ENCODE measurements at regions not wholly inside any gene's neighbourhood (a gene's known extent, or its start where the extent isn't known, plus 50 kb on each side); places are given as distances from the start of the nearest gene placed in this dataset.

- DNase-seq (no peak), ATAC-seq (ENCODE audit: low FRiP score in 2 of 2) (no peak)
These were observed 211.9 kb downstream of the LRRN1 start for GRCh38 chr3:4011166-4011565.

GRCh38 chr3:4015426-4015825 is 216.2 kb downstream of the LRRN1 start:
- DNase-seq (no peak), ATAC-seq (ENCODE audit: low FRiP score in 2 of 2) (no peak)
- WGBS, 2 donors: 23 to 54% methylated on average over 2 of the region's 2 CpGs
- H3K4me3 ChIP-seq: no peak overlapping the region
- H3K9me3 ChIP-seq: no peaks in the 10 kb centered on the region
- no peaks in the 10 kb centered on the region for H3K27me3 ChIP-seq
- no peaks in the 10 kb centered on the region for H3K36me3 ChIP-seq
- no peak overlapping the region for H3K27ac ChIP-seq
- H3K4me1 ChIP-seq: no peaks in the 10 kb centered on the region
- TF ChIP-seq POLR2AphosphoS5 (IDR thresholded peaks at IDR 0.05) (no peak), POLR2A (IDR thresholded peaks at IDR 0.05) (no peak), EP300 (IDR thresholded peaks at IDR 0.05) (no peak)
- TF ChIP-seq, protein P1, sequence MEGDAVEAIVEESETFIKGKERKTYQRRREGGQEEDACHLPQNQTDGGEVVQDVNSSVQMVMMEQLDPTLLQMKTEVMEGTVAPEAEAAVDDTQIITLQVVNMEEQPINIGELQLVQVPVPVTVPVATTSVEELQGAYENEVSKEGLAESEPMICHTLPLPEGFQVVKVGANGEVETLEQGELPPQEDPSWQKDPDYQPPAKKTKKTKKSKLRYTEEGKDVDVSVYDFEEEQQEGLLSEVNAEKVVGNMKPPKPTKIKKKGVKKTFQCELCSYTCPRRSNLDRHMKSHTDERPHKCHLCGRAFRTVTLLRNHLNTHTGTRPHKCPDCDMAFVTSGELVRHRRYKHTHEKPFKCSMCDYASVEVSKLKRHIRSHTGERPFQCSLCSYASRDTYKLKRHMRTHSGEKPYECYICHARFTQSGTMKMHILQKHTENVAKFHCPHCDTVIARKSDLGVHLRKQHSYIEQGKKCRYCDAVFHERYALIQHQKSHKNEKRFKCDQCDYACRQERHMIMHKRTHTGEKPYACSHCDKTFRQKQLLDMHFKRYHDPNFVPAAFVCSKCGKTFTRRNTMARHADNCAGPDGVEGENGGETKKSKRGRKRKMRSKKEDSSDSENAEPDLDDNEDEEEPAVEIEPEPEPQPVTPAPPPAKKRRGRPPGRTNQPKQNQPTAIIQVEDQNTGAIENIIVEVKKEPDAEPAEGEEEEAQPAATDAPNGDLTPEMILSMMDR (IDR thresholded peaks at IDR 0.05): no peak

More at GRCh38 chr3:4011166-4011565, 211.9 kb downstream of the LRRN1 start:
- TF ChIP-seq EP300 (IDR thresholded peaks at IDR 0.05) (no peak), POLR2A (IDR thresholded peaks at IDR 0.05) (no peak), POLR2AphosphoS5 (IDR thresholded peaks at IDR 0.05) (no peak)
- TF ChIP-seq, protein P1 (IDR thresholded peaks at IDR 0.05): no peak
- Histone ChIP-seq H3K36me3 (no peaks in the 10 kb centered on the region), H3K27me3 (no peaks in the 10 kb centered on the region), H3K4me1 (no peaks in the 10 kb centered on the region), H3K27ac (no peak overlapping the region), H3K9me3 (no peaks in the 10 kb centered on the region), H3K4me3 (no peak overlapping the region)
- WGBS, 2 donors: 47 to 56% methylated on average over 1 of the region's 1 CpG

DNA sequence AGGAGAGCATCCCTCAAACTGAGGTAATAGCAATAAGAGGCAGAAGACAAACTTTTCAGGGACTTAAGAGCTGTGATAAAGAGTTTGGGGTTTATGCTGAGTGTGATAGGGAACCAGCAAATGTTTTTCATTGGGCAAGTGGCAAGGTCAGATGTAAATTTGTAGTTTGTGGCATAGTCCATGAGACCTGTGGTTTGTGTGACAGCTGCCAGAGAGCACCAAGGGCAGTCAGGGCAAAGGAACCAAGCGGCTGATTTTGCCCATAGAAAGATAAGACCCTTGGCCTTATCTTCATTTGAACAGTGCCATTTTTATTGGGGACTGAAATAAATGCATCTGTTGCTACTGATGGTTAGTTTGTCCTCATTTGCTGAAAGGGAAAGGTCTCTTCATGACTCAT is 220.3 kb downstream of the LRRN1 start:
- TF ChIP-seq POLR2AphosphoS5 (IDR thresholded peaks at IDR 0.05) (no peak), POLR2A (IDR thresholded peaks at IDR 0.05) (no peak), EP300 (IDR thresholded peaks at IDR 0.05) (no peak)
- TF ChIP-seq, protein P1 (IDR thresholded peaks at IDR 0.05): no peak
- ATAC-seq (ENCODE audit: low FRiP score in 2 of 2) (no peak), DNase-seq (no peak)
- WGBS, 2 donors: 60 to 73% methylated on average over 1 of the region's 1 CpG
- no peaks in the 10 kb centered on the region for H3K4me1 ChIP-seq
- no peaks in the 10 kb centered on the region for H3K27me3 ChIP-seq
- no peaks in the 10 kb centered on the region for H3K36me3 ChIP-seq
- H3K9me3 ChIP-seq: no peaks in the 10 kb centered on the region
- H3K4me3 ChIP-seq: no peak overlapping the region
- no peak overlapping the region for H3K27ac ChIP-seq

DNA sequence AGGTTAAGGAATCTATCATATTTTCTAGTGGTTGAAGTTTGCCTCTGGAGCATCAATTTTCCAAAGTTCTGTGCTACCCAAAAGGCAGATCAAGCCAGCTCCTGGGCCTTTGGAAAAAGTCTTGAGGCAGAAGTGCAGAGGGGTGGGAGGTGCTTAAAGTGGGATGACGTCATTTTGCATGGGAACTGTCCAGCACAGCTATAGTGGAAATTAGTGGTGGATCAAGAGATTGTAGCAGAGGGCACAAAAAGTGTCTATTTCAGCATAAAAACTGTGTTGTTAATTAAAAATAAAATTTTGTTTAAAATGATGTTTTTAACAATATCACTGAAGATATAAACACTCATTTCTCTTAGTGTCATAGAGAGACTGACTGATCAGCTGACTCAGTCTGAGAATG is 221.9 kb downstream of the LRRN1 start:
- no peak for DNase-seq
- Histone ChIP-seq H3K9me3 (no peaks in the 10 kb centered on the region), H3K27me3 (no peaks in the 10 kb centered on the region), H3K27ac (no peak overlapping the region), H3K4me1 (no peaks in the 10 kb centered on the region), H3K4me3 (no peak overlapping the region), H3K36me3 (no peaks in the 10 kb centered on the region)
- WGBS, 2 donors: 7 to 29% methylated on average over 1 of the region's 1 CpG
- ATAC-seq (ENCODE audit: low FRiP score in 2 of 2): no peak
- TF ChIP-seq POLR2AphosphoS5 (IDR thresholded peaks at IDR 0.05): no peak
- TF ChIP-seq, protein P1 (IDR thresholded peaks at IDR 0.05): no peak
- no peak for TF ChIP-seq EP300 (IDR thresholded peaks at IDR 0.05)

DNA sequence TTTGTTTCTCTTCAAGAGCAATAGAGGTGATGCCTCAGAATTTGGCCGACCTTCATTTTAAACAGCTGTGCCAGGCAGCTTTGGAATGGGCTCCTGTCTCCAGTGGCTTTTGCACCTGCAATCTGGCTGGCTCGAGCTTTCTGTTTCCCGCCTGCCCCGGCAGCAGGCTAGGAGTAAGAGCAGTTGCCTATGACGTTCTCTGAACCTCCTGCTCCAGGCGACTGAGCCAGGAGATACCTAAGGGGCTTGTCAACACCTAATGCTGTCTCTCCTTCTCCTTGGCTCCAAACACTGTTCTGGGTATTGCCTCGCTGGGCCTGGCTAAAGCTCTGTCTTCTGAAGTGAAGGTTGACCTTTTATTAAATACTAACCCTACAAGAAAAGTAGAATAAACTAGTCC is 229.9 kb downstream of the LRRN1 start:
- ATAC-seq (ENCODE audit: low FRiP score in 2 of 2) (no peak), DNase-seq (no peak)
- Histone ChIP-seq H3K36me3 (no peaks in the 10 kb centered on the region), H3K9me3 (no peaks in the 10 kb centered on the region), H3K4me1 (no peaks in the 10 kb centered on the region), H3K4me3 (no peak overlapping the region), H3K27ac (no peak overlapping the region), H3K27me3 (no peaks in the 10 kb centered on the region)
- TF ChIP-seq EP300 (IDR thresholded peaks at IDR 0.05) (no peak), POLR2A (IDR thresholded peaks at IDR 0.05) (no peak), POLR2AphosphoS5 (IDR thresholded peaks at IDR 0.05) (no peak)
- TF ChIP-seq, protein P1 (IDR thresholded peaks at IDR 0.05): no peak
- 93 to 99% methylated on average over 5 to 7 of the region's 7 CpGs for WGBS, 2 donors
